ENCODE measurements at regions not wholly inside any gene's neighbourhood (a gene's known extent, or its start where the extent isn't known, plus 50 kb on each side); places are given as distances from the start of the nearest gene placed in this dataset.

DNA sequence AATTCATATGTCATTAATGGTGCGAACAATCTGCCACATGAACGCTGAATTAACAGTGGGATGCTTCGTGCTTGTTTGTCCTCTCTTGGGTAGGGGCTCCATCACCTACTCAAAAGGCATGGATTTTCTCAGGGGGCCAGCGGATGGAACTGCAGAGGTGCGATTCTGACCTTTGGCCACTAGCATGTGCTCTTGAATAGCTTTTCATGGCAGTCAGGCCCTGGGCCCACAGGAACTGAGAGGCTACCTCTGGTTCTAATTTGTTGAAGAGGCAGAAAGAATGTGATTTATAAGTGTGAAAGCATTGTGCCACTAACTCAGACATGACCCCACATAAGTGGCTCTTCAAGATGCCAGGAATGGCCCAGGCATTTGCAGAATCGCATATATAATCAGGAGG, 283.2 kb downstream of the INSIG2 start:
- TF ChIP-seq, protein P1, sequence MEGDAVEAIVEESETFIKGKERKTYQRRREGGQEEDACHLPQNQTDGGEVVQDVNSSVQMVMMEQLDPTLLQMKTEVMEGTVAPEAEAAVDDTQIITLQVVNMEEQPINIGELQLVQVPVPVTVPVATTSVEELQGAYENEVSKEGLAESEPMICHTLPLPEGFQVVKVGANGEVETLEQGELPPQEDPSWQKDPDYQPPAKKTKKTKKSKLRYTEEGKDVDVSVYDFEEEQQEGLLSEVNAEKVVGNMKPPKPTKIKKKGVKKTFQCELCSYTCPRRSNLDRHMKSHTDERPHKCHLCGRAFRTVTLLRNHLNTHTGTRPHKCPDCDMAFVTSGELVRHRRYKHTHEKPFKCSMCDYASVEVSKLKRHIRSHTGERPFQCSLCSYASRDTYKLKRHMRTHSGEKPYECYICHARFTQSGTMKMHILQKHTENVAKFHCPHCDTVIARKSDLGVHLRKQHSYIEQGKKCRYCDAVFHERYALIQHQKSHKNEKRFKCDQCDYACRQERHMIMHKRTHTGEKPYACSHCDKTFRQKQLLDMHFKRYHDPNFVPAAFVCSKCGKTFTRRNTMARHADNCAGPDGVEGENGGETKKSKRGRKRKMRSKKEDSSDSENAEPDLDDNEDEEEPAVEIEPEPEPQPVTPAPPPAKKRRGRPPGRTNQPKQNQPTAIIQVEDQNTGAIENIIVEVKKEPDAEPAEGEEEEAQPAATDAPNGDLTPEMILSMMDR (IDR thresholded peaks at IDR 0.05; ENCODE audit: insufficient read depth, low read length, poor library complexity, severe bottlenecking): no peak
- TF ChIP-seq EZH2phosphoT487 (conservative IDR thresholded peaks at IDR 0.05; ENCODE audit: low read length): no peak

Measured in SU-DHL-6 (cell line).